ENCODE measurements at regions not wholly inside any gene's neighbourhood (a gene's known extent, or its start where the extent isn't known, plus 50 kb on each side); places are given as distances from the start of the nearest gene placed in this dataset.

DNA sequence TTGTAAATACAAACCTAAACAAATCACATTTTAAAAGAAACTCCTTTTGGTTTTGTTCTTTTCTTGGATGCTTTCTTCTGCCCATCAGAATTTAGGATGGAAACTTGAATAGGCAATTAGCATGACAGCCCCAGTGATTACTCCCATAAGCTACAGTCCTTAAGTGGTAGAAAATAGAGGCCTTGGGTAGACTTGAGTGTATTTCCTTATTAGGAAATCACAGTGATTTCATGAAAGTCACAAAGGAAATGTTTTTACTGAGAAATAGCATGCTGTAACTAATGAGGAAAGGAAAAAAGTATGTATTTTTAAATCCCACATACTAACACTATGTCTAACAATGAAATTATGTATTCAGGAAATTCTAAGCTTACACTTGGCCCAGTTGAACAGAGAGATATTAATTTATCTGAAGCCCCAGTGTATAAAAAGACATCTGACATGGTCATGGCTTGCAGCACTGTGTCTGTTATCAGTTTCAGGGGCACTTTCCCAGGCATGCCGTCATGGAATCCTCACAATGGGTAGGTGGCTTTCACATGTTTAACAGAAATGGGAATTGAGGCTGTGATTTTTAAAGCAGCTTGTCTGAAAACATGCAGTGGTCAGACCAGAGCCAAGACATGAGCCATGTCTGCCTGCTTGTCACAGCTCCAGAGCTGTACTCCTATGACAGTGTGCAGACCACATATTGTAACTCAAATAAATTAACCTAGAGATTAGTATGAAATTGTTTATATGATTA lies 79.7 kb upstream of the TRIB2 start:
- ATAC-seq (peak in 2 of 4 donors; percentile 11 to 28), DNase-seq (no peak)
- Histone ChIP-seq H3K4me1 (no peaks in the 10 kb centered on the region), H3K27me3 (no peaks in the 10 kb centered on the region), H3K9me3 (no peaks in the 10 kb centered on the region), H3K27ac (no peak overlapping the region), H3K36me3 (no peaks in the 10 kb centered on the region), H3K4me3 (no peak overlapping the region)
- intact Hi-C loops (cut with DNase I), result no loop called here
- TF ChIP-seq, protein P1, sequence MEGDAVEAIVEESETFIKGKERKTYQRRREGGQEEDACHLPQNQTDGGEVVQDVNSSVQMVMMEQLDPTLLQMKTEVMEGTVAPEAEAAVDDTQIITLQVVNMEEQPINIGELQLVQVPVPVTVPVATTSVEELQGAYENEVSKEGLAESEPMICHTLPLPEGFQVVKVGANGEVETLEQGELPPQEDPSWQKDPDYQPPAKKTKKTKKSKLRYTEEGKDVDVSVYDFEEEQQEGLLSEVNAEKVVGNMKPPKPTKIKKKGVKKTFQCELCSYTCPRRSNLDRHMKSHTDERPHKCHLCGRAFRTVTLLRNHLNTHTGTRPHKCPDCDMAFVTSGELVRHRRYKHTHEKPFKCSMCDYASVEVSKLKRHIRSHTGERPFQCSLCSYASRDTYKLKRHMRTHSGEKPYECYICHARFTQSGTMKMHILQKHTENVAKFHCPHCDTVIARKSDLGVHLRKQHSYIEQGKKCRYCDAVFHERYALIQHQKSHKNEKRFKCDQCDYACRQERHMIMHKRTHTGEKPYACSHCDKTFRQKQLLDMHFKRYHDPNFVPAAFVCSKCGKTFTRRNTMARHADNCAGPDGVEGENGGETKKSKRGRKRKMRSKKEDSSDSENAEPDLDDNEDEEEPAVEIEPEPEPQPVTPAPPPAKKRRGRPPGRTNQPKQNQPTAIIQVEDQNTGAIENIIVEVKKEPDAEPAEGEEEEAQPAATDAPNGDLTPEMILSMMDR (IDR thresholded peaks at IDR 0.05), result no peak
- TF ChIP-seq POLR2A (IDR thresholded peaks at IDR 0.05), result no peak
- WGBS (ENCODE audit: insufficient coverage, low coverage, low lambda C conversion rate, missing lambda C conversion rate), result 33% methylated on average over 1 of the region's 1 CpG

DNA sequence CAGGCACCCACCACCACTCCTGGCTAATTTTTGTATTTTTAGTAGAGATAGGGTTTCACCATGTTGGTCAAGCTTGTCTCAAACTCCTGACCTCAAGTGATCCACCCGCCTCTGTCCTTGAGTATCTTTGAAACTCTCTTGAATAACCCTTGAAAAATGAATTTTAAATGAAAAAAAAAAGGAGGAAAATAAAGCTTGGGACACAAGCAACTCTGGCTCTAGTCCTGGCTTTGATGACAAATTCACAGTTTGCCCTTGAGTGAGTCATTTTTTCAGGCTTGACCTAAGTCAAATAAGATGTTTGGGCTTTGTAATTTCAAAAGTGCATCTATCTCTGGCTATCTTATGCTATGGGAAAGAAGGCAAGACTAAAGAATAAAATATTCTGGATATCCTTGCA lies 79.0 kb upstream of the TRIB2 start:
- 73% methylated on average over 1 of the region's 1 CpG for WGBS (ENCODE audit: insufficient coverage, low coverage, low lambda C conversion rate, missing lambda C conversion rate)
- TF ChIP-seq, protein P1 (IDR thresholded peaks at IDR 0.05), result no peak
- TF ChIP-seq POLR2A (IDR thresholded peaks at IDR 0.05), result no peak
- H3K9me3 ChIP-seq, result no peaks in the 10 kb centered on the region
- DNase-seq, result no peak
- intact Hi-C loops (cut with DNase I), result no loop called here
- H3K27ac ChIP-seq, result no peak overlapping the region
- no peaks in the 10 kb centered on the region for H3K36me3 ChIP-seq
- H3K27me3 ChIP-seq, result no peaks in the 10 kb centered on the region
- H3K4me3 ChIP-seq, result no peak overlapping the region
- no peaks in the 10 kb centered on the region for H3K4me1 ChIP-seq
- ATAC-seq, result no peak

DNA sequence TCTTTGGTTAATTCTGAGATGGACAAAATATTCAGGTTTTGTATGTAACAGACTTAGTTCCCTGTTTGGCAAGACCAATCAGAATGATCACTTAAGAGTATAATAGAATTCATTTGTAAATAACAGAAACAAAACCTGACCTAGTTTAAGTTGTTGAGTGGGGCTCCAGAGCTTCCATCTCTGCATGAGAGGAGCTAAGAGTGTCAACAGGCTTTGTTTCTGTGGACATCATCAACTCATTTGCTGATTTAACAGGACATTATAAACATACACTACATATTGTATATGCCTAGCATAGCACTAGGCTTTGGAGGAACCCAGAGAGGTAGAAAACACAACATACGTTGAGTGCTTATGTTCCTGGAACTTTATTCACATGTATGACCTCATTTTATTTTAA lies 75.3 kb upstream of the TRIB2 start:
- WGBS (ENCODE audit: insufficient coverage, low coverage, low lambda C conversion rate, missing lambda C conversion rate), result 33% methylated on average over 1 of the region's 1 CpG

GRCh38 chr2:12642332-12642731 lies 74.4 kb upstream of the TRIB2 start:
- H3K36me3 ChIP-seq, result no peaks in the 10 kb centered on the region
- H3K9me3 ChIP-seq, result no peaks in the 10 kb centered on the region
- ATAC-seq (no peak), DNase-seq (no peak)
- TF ChIP-seq POLR2A (IDR thresholded peaks at IDR 0.05), result no peak
- TF ChIP-seq, protein P1 (IDR thresholded peaks at IDR 0.05), result no peak
- 73% methylated on average over 5 of the region's 7 CpGs for WGBS (ENCODE audit: insufficient coverage, low coverage, low lambda C conversion rate, missing lambda C conversion rate)
- no peak overlapping the region for H3K27ac ChIP-seq
- H3K27me3 ChIP-seq, result no peaks in the 10 kb centered on the region
- intact Hi-C loops (cut with DNase I), result no loop called here
- H3K4me1 ChIP-seq, result no peaks in the 10 kb centered on the region
- H3K4me3 ChIP-seq, result no peak overlapping the region

More for the DNA sequence above, 75.3 kb upstream of the TRIB2 start:
- no peak for DNase-seq
- no peak for ATAC-seq
- Histone ChIP-seq H3K4me1 (no peaks in the 10 kb centered on the region), H3K27me3 (no peaks in the 10 kb centered on the region), H3K36me3 (no peaks in the 10 kb centered on the region), H3K9me3 (no peaks in the 10 kb centered on the region), H3K4me3 (no peak overlapping the region), H3K27ac (no peak overlapping the region)
- TF ChIP-seq, protein P1 (IDR thresholded peaks at IDR 0.05), result no peak
- TF ChIP-seq POLR2A (IDR thresholded peaks at IDR 0.05), result no peak
- intact Hi-C loops (cut with DNase I), result no loop called here

Measured in right lobe of liver (tissue), 6 donors.